ENCODE measurements at regions not wholly inside any gene's neighbourhood (a gene's known extent, or its start where the extent isn't known, plus 50 kb on each side); places are given as distances from the start of the nearest gene placed in this dataset.

DNA sequence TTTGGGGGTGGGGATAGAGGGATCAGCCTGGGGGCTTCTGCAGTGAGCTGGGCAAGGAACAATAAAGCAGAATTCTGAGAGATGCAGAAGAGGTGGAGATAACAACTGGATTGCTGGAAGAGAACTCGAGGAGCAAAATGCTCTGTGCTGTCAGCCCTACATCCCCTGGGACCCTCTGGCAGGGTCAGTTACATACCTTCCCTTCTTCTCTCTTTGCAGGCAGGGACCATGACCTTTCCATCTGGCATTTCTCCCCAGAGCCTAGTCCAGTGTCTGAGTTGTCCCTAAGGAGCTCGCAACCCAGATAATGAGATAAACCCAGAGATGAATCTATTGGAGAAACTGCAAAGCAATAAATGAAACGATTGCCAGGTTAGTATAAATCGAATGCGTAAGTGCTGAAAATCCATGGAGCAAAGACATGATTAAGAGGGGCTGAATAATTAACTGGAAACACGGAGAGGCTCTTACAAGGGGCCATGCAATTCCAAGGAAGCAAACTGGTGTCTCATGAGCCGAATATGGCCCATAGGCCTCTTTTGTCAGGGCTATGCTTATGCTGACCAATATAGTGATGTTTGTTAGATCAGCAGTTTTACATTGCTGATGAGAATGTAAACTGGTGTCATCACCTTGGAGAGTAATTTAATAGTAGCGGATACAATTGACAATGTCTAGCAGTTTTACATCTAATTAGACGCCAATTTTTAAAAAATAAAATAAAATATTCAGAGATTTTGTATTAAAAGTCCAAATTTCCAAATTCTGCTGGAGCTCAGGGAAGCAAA is 129.4 kb upstream of the IRX5 start:
- no peak for TF ChIP-seq POLR2A (IDR thresholded peaks at IDR 0.05)
- TF ChIP-seq, protein P1, sequence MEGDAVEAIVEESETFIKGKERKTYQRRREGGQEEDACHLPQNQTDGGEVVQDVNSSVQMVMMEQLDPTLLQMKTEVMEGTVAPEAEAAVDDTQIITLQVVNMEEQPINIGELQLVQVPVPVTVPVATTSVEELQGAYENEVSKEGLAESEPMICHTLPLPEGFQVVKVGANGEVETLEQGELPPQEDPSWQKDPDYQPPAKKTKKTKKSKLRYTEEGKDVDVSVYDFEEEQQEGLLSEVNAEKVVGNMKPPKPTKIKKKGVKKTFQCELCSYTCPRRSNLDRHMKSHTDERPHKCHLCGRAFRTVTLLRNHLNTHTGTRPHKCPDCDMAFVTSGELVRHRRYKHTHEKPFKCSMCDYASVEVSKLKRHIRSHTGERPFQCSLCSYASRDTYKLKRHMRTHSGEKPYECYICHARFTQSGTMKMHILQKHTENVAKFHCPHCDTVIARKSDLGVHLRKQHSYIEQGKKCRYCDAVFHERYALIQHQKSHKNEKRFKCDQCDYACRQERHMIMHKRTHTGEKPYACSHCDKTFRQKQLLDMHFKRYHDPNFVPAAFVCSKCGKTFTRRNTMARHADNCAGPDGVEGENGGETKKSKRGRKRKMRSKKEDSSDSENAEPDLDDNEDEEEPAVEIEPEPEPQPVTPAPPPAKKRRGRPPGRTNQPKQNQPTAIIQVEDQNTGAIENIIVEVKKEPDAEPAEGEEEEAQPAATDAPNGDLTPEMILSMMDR (IDR thresholded peaks at IDR 0.05): no peak
